Adrenal gland (tissue), 9 donors: ENCODE measurements at regions not wholly inside any gene's neighbourhood (a gene's known extent, or its start where the extent isn't known, plus 50 kb on each side); places are given as distances from the start of the nearest gene placed in this dataset.
"Not testable (repeated sequence)": the region's sequence is repeated elsewhere in the genome, so short reads cannot be mapped to it uniquely, and the experiment has no call there.

Experiments used
- DNase-seq, 7 donors: peaks; one replicate each; pipeline ENCODE4 v3.0.0-alpha.2; 2019 to 2020
- H3K27ac ChIP-seq, 5 donors: fragments of 200-600 bp; sonication (generic) in 4 of 5; 1 replicate in 3 of 5; 2 replicates in 2 of 5; pipeline versions ENCODE4 v1.5.1 to v1.8.0; 2016 to 2020; ENCODE audit warnings: mild to moderate bottlenecking in 1 of 5
- H3K27me3 ChIP-seq: fragments of 200-600 bp; 2 replicates; pipeline ENCODE4 v1.8.0; 2021
- H3K36me3 ChIP-seq, 2 donors: fragments of 200-600 bp; replicated peaks in 1 of 2; 1 replicate in 1 of 2; 2 replicates in 1 of 2; pipeline versions ENCODE4 v1.5.1 to v1.8.0; 2018 to 2022
- H3K4me1 ChIP-seq, 2 donors: fragments of 200-600 bp; replicated peaks in 1 of 2; 1 replicate in 1 of 2; 2 replicates in 1 of 2; pipeline versions ENCODE4 v1.5.1 to v1.8.0; 2018 to 2021
- H3K4me3 ChIP-seq, 4 donors: fragments of 200-600 bp; sonication (generic) in 3 of 4; one replicate each; pipeline ENCODE4 v1.5.1; 2016 to 2018
- H3K9me3 ChIP-seq, 3 donors: fragments of 200-600 bp; sonication (generic) in 1 of 3; replicated peaks in 1 of 3; 1 replicate in 2 of 3; 2 replicates in 1 of 3; pipeline versions ENCODE4 v1.5.1 to v1.8.0; 2016 to 2021
- POLR2A ChIP-seq, 2 donors: fragments of 450-650 bp; IDR thresholded peaks; one replicate each; pipeline ENCODE4 v1.6.1; 2017; ENCODE audit warnings: antibody characterized with exemption in 2 of 2, mild to moderate bottlenecking in 2 of 2, moderate library complexity in 1 of 2
- WGBS, 4 donors: extraction: QIAGEN DNeasy Blood & Tissue Kit in 2 of 4; methylation state at CpG; one replicate each; pipeline versions ENCODE4 v1.1.5 to v1.1.7; 2013 to 2017; 5-methylcytosine and 5-hydroxymethylcytosine counted together
- intact Hi-C, 2 donors: fragments of 100-400 bp; cut with DNase I; formaldehyde crosslinking; loops; one replicate each; pipeline versions ENCODE4 v1.14.1 to v1.15.0; 2022 to 2023
- TF ChIP-seq, protein P1 (sequence below), 6 experiments: fragments of 450-650 bp in 4 of 6; fragments of 200-600 bp in 2 of 6; sonication (generic) in 1 of 6; IDR thresholded peaks; 1 replicate in 5 of 6; 2 replicates in 1 of 6; pipeline versions ENCODE4 v1.5.1 to v1.8.0; 2016 to 2021; ENCODE audit warnings: antibody characterized with exemption in 6 of 6, mild to moderate bottlenecking in 2 of 6, moderate library complexity in 1 of 6
- donor health status: healthy with polysubstance abuse.
- donor health status: Bipolar disorder and iron deficiency.
- donor health status: DM: yes; HTN: yes; CAD: no.
- donor health status: DM: no; HTN: no; CAD: no.
- donor health status: DM: no; HTN: no; CAD: no.

DNA sequence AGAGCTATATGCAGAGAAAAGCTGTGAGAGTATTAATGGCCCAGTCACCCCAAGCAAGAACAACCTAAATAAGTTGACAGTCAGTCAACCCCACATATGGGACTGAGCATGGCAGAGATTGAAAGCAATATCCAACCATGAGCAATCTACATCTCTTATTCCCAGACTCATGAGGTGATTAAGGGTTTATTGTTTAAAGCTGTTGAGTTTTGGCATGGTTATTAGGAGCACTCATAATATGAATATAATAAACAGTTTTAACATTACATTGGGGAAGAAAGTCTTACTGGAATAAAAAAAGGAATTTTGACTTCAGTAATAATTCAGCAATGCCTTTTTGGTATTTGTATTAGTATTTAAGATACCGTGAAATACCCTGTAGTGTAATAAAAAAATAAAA, 1627.4 kb downstream of the STIM2 start:
- TF ChIP-seq POLR2A (IDR thresholded peaks at IDR 0.05): no peak
- TF ChIP-seq, protein P1, sequence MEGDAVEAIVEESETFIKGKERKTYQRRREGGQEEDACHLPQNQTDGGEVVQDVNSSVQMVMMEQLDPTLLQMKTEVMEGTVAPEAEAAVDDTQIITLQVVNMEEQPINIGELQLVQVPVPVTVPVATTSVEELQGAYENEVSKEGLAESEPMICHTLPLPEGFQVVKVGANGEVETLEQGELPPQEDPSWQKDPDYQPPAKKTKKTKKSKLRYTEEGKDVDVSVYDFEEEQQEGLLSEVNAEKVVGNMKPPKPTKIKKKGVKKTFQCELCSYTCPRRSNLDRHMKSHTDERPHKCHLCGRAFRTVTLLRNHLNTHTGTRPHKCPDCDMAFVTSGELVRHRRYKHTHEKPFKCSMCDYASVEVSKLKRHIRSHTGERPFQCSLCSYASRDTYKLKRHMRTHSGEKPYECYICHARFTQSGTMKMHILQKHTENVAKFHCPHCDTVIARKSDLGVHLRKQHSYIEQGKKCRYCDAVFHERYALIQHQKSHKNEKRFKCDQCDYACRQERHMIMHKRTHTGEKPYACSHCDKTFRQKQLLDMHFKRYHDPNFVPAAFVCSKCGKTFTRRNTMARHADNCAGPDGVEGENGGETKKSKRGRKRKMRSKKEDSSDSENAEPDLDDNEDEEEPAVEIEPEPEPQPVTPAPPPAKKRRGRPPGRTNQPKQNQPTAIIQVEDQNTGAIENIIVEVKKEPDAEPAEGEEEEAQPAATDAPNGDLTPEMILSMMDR (IDR thresholded peaks at IDR 0.05): no peak
- Histone ChIP-seq H3K36me3 (no peaks in the 10 kb centered on the region), H3K9me3 (no peaks in the 10 kb centered on the region), H3K4me1 (no peaks in the 10 kb centered on the region), H3K27me3 (no peaks in the 10 kb centered on the region), H3K4me3 (no peak overlapping the region), H3K27ac (no peak overlapping the region)
- intact Hi-C loops: no loop called here
- DNase-seq: no peak
- WGBS, 4 donors: 57 to 79% (median 74%) methylated on average over 1 of the region's 1 CpG

DNA sequence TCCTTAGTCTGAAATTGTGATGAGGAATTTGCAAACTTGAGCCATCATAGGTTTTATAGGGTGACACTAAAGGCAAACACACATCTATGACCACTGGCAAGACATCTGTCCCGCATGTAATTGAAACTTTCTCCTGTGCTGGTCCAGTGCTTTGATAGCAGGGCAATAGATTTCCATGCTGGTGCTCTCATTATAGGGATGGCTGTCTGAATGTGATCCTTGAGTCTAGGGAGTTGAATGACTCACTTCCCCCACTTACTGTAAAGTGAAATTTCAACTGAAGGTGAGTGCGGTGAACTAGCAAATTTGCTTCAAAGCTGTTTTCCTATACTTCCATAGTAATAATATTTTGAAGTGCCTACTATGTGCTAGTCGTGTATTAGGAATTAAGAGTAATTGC, 1630.0 kb downstream of the STIM2 start:
- TF ChIP-seq, protein P1 (IDR thresholded peaks at IDR 0.05): no peak
- TF ChIP-seq POLR2A (IDR thresholded peaks at IDR 0.05): no peak
- H3K9me3 ChIP-seq: no peaks in the 10 kb centered on the region
- H3K4me1 ChIP-seq: no peaks in the 10 kb centered on the region
- intact Hi-C loops: no loop called here
- no peaks in the 10 kb centered on the region for H3K36me3 ChIP-seq
- no peak overlapping the region for H3K27ac ChIP-seq
- DNase-seq: no peak
- no peak overlapping the region for H3K4me3 ChIP-seq
- 60 to 76% (median 66%) methylated on average over 3 of the region's 3 CpGs for WGBS, 4 donors
- no peaks in the 10 kb centered on the region for H3K27me3 ChIP-seq

DNA sequence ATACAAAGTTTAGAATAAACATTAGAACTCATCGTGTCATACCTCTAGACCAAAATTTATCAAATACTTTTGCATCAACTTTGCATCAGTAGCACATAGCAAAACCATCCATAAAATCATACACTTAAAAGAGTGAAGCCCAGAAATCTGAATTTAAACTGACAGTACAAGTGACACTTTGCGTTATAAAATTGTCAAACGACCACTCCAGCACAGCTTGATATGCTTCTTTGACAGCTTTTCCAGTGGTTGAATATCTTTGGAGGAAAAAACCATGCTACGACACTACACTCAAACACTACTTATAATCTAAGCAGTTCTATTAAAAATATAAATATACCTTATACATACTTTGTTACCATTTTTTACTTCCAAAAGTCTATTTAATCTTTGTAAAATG, 1644.4 kb downstream of the STIM2 start:
- TF ChIP-seq, protein P1 (IDR thresholded peaks at IDR 0.05): no peak
- TF ChIP-seq POLR2A (IDR thresholded peaks at IDR 0.05): no peak
- Histone ChIP-seq H3K36me3 (no peaks in the 10 kb centered on the region), H3K27ac (no peak overlapping the region), H3K27me3 (no peaks in the 10 kb centered on the region), H3K9me3 (no peaks in the 10 kb centered on the region), H3K4me1 (no peaks in the 10 kb centered on the region), H3K4me3 (no peak overlapping the region)
- WGBS, 4 donors: 61 to 65% (median 63%) methylated on average over 4 of the region's 4 CpGs
- intact Hi-C loops: no loop called here
- no peak for DNase-seq

DNA sequence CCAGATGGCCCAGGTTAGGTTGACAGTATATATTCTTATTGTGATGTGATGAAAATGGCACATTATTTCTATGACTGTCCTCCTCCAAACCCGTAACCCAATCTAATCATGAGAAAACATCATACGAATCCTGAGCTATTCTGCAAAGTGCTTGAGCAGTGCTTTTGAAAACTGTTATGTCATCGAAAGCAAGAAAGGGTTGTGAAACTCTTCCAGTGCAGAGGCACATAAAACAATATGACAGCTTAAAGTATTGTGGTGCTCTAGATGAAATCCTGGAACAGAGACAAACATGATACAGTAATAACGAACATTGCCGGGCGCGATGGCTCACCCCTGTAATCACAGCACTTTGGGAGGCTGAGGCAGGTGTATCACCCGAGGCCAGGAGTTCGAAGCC, 1648.0 kb downstream of the STIM2 start:
- WGBS, 4 donors: 71 to 80% (median 76%) methylated on average over 9 of the region's 9 CpGs
- Histone ChIP-seq H3K9me3 (no peaks in the 10 kb centered on the region), H3K36me3 (no peaks in the 10 kb centered on the region), H3K4me1 (no peaks in the 10 kb centered on the region), H3K4me3 (no peak overlapping the region), H3K27ac (no peak overlapping the region), H3K27me3 (no peaks in the 10 kb centered on the region)
- TF ChIP-seq, protein P1 (IDR thresholded peaks at IDR 0.05): no peak
- no peak for TF ChIP-seq POLR2A (IDR thresholded peaks at IDR 0.05)
- DNase-seq: no peak
- intact Hi-C loops: no loop called here

DNA sequence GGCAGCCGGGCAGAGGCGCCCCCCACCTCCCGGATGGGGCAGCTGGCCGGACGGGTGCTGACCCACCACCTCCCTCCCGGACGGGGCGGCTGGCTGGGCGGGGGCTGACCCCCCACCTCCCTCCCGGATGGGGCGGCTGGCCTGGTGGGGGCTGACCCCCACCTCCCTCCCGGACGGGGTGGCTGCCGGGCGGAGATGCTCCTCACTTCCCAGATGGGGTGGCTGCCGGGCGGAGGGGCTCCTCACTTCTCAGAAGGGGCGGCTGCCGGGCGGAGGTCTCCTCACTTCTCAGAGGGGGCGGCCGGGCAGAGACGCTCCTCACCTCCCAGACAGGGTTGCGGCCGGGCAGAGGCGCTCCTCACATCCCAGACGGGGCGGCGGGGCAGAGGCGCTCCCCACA, 1654.1 kb downstream of the STIM2 start:
- 88 to 100% (median 93%) methylated on average over 6 to 30 of the region's 30 CpGs for WGBS, 4 donors
- H3K36me3 ChIP-seq, H3K4me3 ChIP-seq, H3K27me3 ChIP-seq, intact Hi-C loops, H3K9me3 ChIP-seq, H3K4me1 ChIP-seq, H3K27ac ChIP-seq, DNase-seq: not testable (repeated sequence)
